ENCODE measurements at regions not wholly inside any gene's neighbourhood (a gene's known extent, or its start where the extent isn't known, plus 50 kb on each side); places are given as distances from the start of the nearest gene placed in this dataset.

- no peak overlapping the region for H3K27ac ChIP-seq (ENCODE audit: low read depth, low read length, poor library complexity, severe bottlenecking)
- no TSS peak for BruUV-seq (replicated peaks)
- H3K36me3 ChIP-seq (ENCODE audit: insufficient read depth, low read length, poor library complexity, severe bottlenecking): no peaks in the 10 kb centered on the region
- ChIA-PET POLR2A (ENCODE audit: low non-redundant PET) (interaction anchor here (0.6 kb wide), 1 partner anchor 537 kb away, joined by 6 read pairs; no protein-coding TSS in a partner anchor), CTCF (no interaction called here)
- intact Hi-C loops (cut with micrococcal nuclease; ENCODE audit: unreplicated experiment): no loop called here
- H3K9me3 ChIP-seq (ENCODE audit: low read depth, low read length, poor library complexity, severe bottlenecking): no peaks in the 10 kb centered on the region
- H3K4me1 ChIP-seq (ENCODE audit: insufficient read depth, low read length, poor library complexity, severe bottlenecking): no peaks in the 10 kb centered on the region
- TF ChIP-seq, protein P1, sequence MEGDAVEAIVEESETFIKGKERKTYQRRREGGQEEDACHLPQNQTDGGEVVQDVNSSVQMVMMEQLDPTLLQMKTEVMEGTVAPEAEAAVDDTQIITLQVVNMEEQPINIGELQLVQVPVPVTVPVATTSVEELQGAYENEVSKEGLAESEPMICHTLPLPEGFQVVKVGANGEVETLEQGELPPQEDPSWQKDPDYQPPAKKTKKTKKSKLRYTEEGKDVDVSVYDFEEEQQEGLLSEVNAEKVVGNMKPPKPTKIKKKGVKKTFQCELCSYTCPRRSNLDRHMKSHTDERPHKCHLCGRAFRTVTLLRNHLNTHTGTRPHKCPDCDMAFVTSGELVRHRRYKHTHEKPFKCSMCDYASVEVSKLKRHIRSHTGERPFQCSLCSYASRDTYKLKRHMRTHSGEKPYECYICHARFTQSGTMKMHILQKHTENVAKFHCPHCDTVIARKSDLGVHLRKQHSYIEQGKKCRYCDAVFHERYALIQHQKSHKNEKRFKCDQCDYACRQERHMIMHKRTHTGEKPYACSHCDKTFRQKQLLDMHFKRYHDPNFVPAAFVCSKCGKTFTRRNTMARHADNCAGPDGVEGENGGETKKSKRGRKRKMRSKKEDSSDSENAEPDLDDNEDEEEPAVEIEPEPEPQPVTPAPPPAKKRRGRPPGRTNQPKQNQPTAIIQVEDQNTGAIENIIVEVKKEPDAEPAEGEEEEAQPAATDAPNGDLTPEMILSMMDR (conservative IDR thresholded peaks at IDR 0.05; ENCODE audit: low read depth, low read length): no peak
- no peak for TF ChIP-seq EZH2 (IDR thresholded peaks at IDR 0.05; ENCODE audit: borderline replicate concordance, low read depth, low read length, poor library complexity, severe bottlenecking)
- H3K27me3 ChIP-seq (replicated peaks; ENCODE audit: insufficient read depth, low read depth, low read length, poor library complexity): no peaks in the 10 kb centered on the region
- no peak overlapping the region for H3K4me3 ChIP-seq (ENCODE audit: low read depth, low read length, poor library complexity, severe bottlenecking)
- DNase-seq (ENCODE audit: low spot score): no peak
Observed at GRCh38 chr4:107452717-107453630, 267.1 kb downstream of the PAPSS1 start.

DNA sequence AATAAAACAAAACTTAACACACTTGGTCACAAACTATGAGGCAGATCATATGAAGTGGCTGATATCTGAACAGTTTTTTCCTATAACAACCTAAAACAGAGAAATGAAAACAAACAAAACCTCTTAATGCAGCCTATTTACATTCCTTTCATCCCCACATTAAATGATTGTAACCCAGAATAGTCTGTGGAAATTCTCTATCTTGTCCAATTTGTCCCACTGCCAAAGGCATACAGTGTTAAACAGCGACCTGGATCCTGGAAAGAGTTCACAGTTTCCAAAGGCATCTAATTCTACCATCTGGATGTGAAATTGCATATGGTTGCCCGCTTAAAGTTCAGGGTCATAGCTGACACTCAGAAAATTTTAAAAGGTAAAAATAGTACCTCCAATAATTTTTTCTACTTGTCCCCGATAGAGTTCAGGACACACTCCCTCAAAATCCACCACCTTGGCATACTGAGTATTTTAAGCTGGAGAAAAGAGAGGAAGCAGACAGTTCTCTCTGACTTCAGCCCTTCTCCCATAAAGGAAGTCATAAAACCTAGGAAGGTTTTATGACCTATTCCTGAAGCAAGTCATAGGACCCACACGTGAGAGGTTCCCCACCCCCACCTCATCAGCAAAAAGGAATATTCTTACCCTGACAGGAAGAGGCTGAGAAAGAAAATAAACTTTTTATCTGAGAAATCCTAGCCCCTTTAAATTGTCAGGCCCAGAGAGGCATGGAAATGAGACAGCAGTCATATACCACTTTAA is 270.2 kb downstream of the PAPSS1 start:
- intact Hi-C loops (cut with micrococcal nuclease; ENCODE audit: unreplicated experiment): no loop called here
- CTCF ChIA-PET: no interaction called here
- no TSS peak for BruUV-seq (replicated peaks)
- H3K36me3 ChIP-seq (ENCODE audit: insufficient read depth, low read length, poor library complexity, severe bottlenecking): no peaks in the 10 kb centered on the region
- POLR2A ChIA-PET (ENCODE audit: low non-redundant PET): no interaction called here
- DNase-seq (ENCODE audit: low spot score): peak; percentile 18
- TF ChIP-seq, protein P1 (conservative IDR thresholded peaks at IDR 0.05; ENCODE audit: low read depth, low read length): no peak
- no peak for TF ChIP-seq EZH2 (IDR thresholded peaks at IDR 0.05; ENCODE audit: borderline replicate concordance, low read depth, low read length, poor library complexity, severe bottlenecking)
- H3K27me3 ChIP-seq (replicated peaks; ENCODE audit: insufficient read depth, low read depth, low read length, poor library complexity): no peaks in the 10 kb centered on the region
- no peak overlapping the region for H3K27ac ChIP-seq (ENCODE audit: low read depth, low read length, poor library complexity, severe bottlenecking)
- H3K4me1 ChIP-seq (ENCODE audit: insufficient read depth, low read length, poor library complexity, severe bottlenecking): no peaks in the 10 kb centered on the region
- H3K4me3 ChIP-seq (ENCODE audit: low read depth, low read length, poor library complexity, severe bottlenecking): no peak overlapping the region
- H3K9me3 ChIP-seq (ENCODE audit: low read depth, low read length, poor library complexity, severe bottlenecking): no peaks in the 10 kb centered on the region

GRCh38 chr4:107442538-107443111 is 277.4 kb downstream of the PAPSS1 start:
- CTCF ChIA-PET: no interaction called here
- H3K27ac ChIP-seq (ENCODE audit: low read depth, low read length, poor library complexity, severe bottlenecking): no peak overlapping the region

More at GRCh38 chr4:107442538-107443111, 277.4 kb downstream of the PAPSS1 start:
- no peaks in the 10 kb centered on the region for H3K4me1 ChIP-seq (ENCODE audit: insufficient read depth, low read length, poor library complexity, severe bottlenecking)
- H3K9me3 ChIP-seq (ENCODE audit: low read depth, low read length, poor library complexity, severe bottlenecking): no peaks in the 10 kb centered on the region
- TF ChIP-seq, protein P1 (conservative IDR thresholded peaks at IDR 0.05; ENCODE audit: low read depth, low read length): no peak
- TF ChIP-seq EZH2 (IDR thresholded peaks at IDR 0.05; ENCODE audit: borderline replicate concordance, low read depth, low read length, poor library complexity, severe bottlenecking): no peak
- no peak overlapping the region for H3K4me3 ChIP-seq (ENCODE audit: low read depth, low read length, poor library complexity, severe bottlenecking)
- POLR2A ChIA-PET (ENCODE audit: low non-redundant PET): no interaction called here
- intact Hi-C loops (cut with micrococcal nuclease; ENCODE audit: unreplicated experiment): no loop called here
- no peaks in the 10 kb centered on the region for H3K36me3 ChIP-seq (ENCODE audit: insufficient read depth, low read length, poor library complexity, severe bottlenecking)
- no TSS peak for BruUV-seq (replicated peaks)
- H3K27me3 ChIP-seq (replicated peaks; ENCODE audit: insufficient read depth, low read depth, low read length, poor library complexity): no peaks in the 10 kb centered on the region
- no peak for DNase-seq (ENCODE audit: low spot score)

All from A673 (cell line).